HCT116 (cell line): ENCODE measurements at regions not wholly inside any gene's neighbourhood (a gene's known extent, or its start where the extent isn't known, plus 50 kb on each side); places are given as distances from the start of the nearest gene placed in this dataset.

ENCODE experiments used
- ATAC-seq: fragments of 200-7000 bp; cut with Tn5 transposase; 2 replicates; pipeline ENCODE4 v1.9.1; 2020; ENCODE audit warnings: mild to moderate bottlenecking, moderate library complexity
- BruUV-seq: library from RNA; stranded (reverse); fragments of 400-500 nt; replicated peaks from 2 replicates; lab custom pipeline; 2021; lab: Mats Ljungman, UMichigan
- CTCF ChIA-PET: fragments of 300-600 bp; sonication (Branson Sonifier 250); formaldehyde crosslinking; loops from one replicate; lab custom pipeline; 2021; ENCODE audit warnings: antibody characterized with exemption; lab: Charles Lee
- POLR2A ChIA-PET: fragments of 300-600, 350-600 bp; sonication (Branson Sonifier 250); formaldehyde crosslinking; loops from one replicate; lab custom pipeline; 2021; ENCODE audit warnings: antibody characterized with exemption; lab: Charles Lee
- RAD21 ChIA-PET, 2 experiments: fragments of 300-600 bp; sonication (Branson Sonifier 250); formaldehyde crosslinking; loops; one replicate each; lab custom pipeline; 2023; ENCODE audit warnings: low total read pairs in 2 of 2; ENCODE audit not compliant: uncharacterized antibody in 2 of 2, unreplicated experiment in 2 of 2, low non-redundant PET in 1 of 2; lab: Charles Lee
- DNase-seq: peaks from one replicate; pipeline ENCODE4 v3.0.0-alpha.2; 2010; ENCODE audit warnings: low read depth, low spot score
- H2AFZ ChIP-seq: fragments of 200-600 bp; shearing (Covaris generic), sonication (generic); 2 replicates; pipeline ENCODE4 v1.6.1; 2017; ENCODE audit warnings: low read depth, mixed run types, mixed read lengths, antibody characterized with exemption, low read length; ENCODE audit not compliant: poor library complexity, severe bottlenecking
- H3K27ac ChIP-seq: 2 replicates; pipeline ENCODE4 v1.5.1; 2012; ENCODE audit warnings: low read depth, low read length
- H3K27me3 ChIP-seq: fragments of 200-600 bp; sonication (generic); 2 replicates; pipeline ENCODE4 v1.6.1; 2016; ENCODE audit warnings: mixed run types, low read length, mixed read lengths; ENCODE audit not compliant: insufficient read depth
- H3K36me3 ChIP-seq, 2 experiments: fragments of 200-500 bp in 1 of 2; fragments of 200-600 bp in 1 of 2; sonication (Bioruptor generic) in 1 of 2; sonication (generic) in 1 of 2; 2 replicates each; pipeline versions ENCODE4 v1.5.1 to v1.6.1; 2014 to 2016; ENCODE audit warnings: low read length in 2 of 2, inconsistent platforms in 1 of 2, mixed read lengths in 1 of 2, mixed run types in 1 of 2; ENCODE audit not compliant: insufficient read depth in 2 of 2, control insufficient read depth in 1 of 2
- H3K4me1 ChIP-seq, 2 experiments: fragments of 200-600 bp in 1 of 2; sonication (generic) in 1 of 2; 2 replicates each; pipeline versions ENCODE4 v1.5.1 to v1.6.1; 2012 to 2017; ENCODE audit warnings: low read length in 2 of 2, inconsistent platforms in 1 of 2, mild to moderate bottlenecking in 1 of 2, mixed read lengths in 1 of 2, mixed run types in 1 of 2, moderate library complexity in 1 of 2; ENCODE audit not compliant: insufficient read depth in 2 of 2, control insufficient read depth in 1 of 2
- H3K4me2 ChIP-seq: fragments of 200-600 bp; sonication (generic); 2 replicates; pipeline ENCODE4 v1.6.1; 2017; ENCODE audit warnings: mixed run types, low read length, mixed read lengths
- H3K4me3 ChIP-seq, 2 experiments: fragments of 200-600 bp in 1 of 2; sonication (generic) in 1 of 2; replicated peaks in 1 of 2; 2 replicates each; pipeline ENCODE4 v1.5.1; 2011 to 2016; ENCODE audit warnings: low read length in 2 of 2, control low read depth in 1 of 2, low read depth in 1 of 2, mild to moderate bottlenecking in 1 of 2, mixed read lengths in 1 of 2, mixed run types in 1 of 2
- H3K79me2 ChIP-seq: fragments of 200-600 bp; sonication (generic); 2 replicates; pipeline ENCODE4 v1.6.1; 2017; ENCODE audit warnings: mild to moderate bottlenecking, mixed run types, low read length, moderate library complexity, mixed read lengths; ENCODE audit not compliant: insufficient read depth
- H3K9ac ChIP-seq: fragments of 200-600 bp; sonication (generic); 2 replicates; pipeline ENCODE4 v1.6.1; 2016; ENCODE audit warnings: low read length, mixed read lengths
- H3K9me2 ChIP-seq: fragments of 200-600 bp; sonication (generic), shearing (Covaris generic); 2 replicates; pipeline ENCODE4 v1.6.1; 2017; ENCODE audit warnings: mixed run types, mild to moderate bottlenecking, moderate library complexity; ENCODE audit not compliant: insufficient read depth
- H3K9me3 ChIP-seq, 2 experiments: fragments of 200-500 bp in 1 of 2; fragments of 200-600 bp in 1 of 2; sonication (Bioruptor generic) in 1 of 2; sonication (generic) in 1 of 2; 2 replicates each; pipeline ENCODE4 v1.6.1; 2014 to 2017; ENCODE audit warnings: low read length in 2 of 2, mixed read lengths in 2 of 2, inconsistent platforms in 1 of 2, low read depth in 1 of 2, mild to moderate bottlenecking in 1 of 2, mixed run types in 1 of 2, moderate library complexity in 1 of 2; ENCODE audit not compliant: control insufficient read depth in 1 of 2, insufficient read depth in 1 of 2
- H4K20me1 ChIP-seq: fragments of 200-600 bp; sonication (generic), shearing (Covaris generic); 2 replicates; pipeline ENCODE4 v1.6.1; 2017; ENCODE audit warnings: mixed run types, mild to moderate bottlenecking, moderate library complexity; ENCODE audit not compliant: insufficient read depth
- CBX3 ChIP-seq: IDR thresholded peaks from 2 replicates; pipeline ENCODE4 v1.6.1; 2012; ENCODE audit warnings: low read depth
- CEBPB ChIP-seq: IDR thresholded peaks from 2 replicates; pipeline ENCODE4 v1.6.1; 2012; ENCODE audit warnings: low read depth
- EGR1 ChIP-seq: IDR thresholded peaks from 2 replicates; pipeline ENCODE4 v1.6.1; 2012; ENCODE audit warnings: low read depth
- ELF1 ChIP-seq: IDR thresholded peaks from 2 replicates; pipeline ENCODE4 v1.6.1; 2012; ENCODE audit warnings: low read depth, borderline replicate concordance
- EZH2 ChIP-seq: fragments of 200-600 bp; sonication (generic); IDR thresholded peaks from 2 replicates; pipeline ENCODE4 v1.6.1; 2017; ENCODE audit warnings: antibody characterized with exemption, mixed run types
- FOSL1 ChIP-seq: IDR thresholded peaks from 2 replicates; pipeline ENCODE4 v1.6.1; 2012; ENCODE audit warnings: low read depth
- POLR2A ChIP-seq: IDR thresholded peaks from 2 replicates; pipeline ENCODE4 v1.7.0; 2011; ENCODE audit warnings: borderline replicate concordance; ENCODE audit not compliant: insufficient read depth, insufficient read length; ENCODE audit errors: extremely low read depth
- POLR2AphosphoS5 ChIP-seq: IDR thresholded peaks from 2 replicates; pipeline ENCODE4 v1.6.1; 2011; ENCODE audit warnings: mild to moderate bottlenecking, low read depth, low read length, moderate library complexity
- SIN3A ChIP-seq: IDR thresholded peaks from 2 replicates; pipeline ENCODE4 v1.6.1; 2012; ENCODE audit warnings: low read depth
- SP1 ChIP-seq: IDR thresholded peaks from 2 replicates; pipeline ENCODE4 v1.6.1; 2012; ENCODE audit warnings: low read depth
- SRF ChIP-seq: IDR thresholded peaks from 2 replicates; pipeline ENCODE4 v1.6.1; 2012; ENCODE audit warnings: low read depth
- YY1 ChIP-seq: IDR thresholded peaks from 2 replicates; pipeline ENCODE4 v1.6.1; 2011; ENCODE audit warnings: low read length, low read depth, moderate library complexity, mild to moderate bottlenecking; ENCODE audit not compliant: insufficient replicate concordance; ENCODE audit errors: extremely low read depth
- ZFX ChIP-seq: fragments of 450-650 bp; IDR thresholded peaks from 2 replicates; pipeline ENCODE4 v1.6.1; 2017
- ZNF274 ChIP-seq: fragments of 200-500 bp; sonication (Bioruptor generic); IDR thresholded peaks from 2 replicates; pipeline ENCODE4 v1.6.1; 2014; ENCODE audit warnings: mild to moderate bottlenecking, low read depth, low read length, inconsistent platforms
- intact Hi-C: fragments of 100-400 bp; cut with micrococcal nuclease; formaldehyde crosslinking; loops from 2 replicates; pipeline ENCODE4 v1.10.0; 2022
- TF ChIP-seq, protein P1 (sequence below): IDR thresholded peaks from 2 replicates; pipeline ENCODE4 v1.6.1; 2011; ENCODE audit warnings: mild to moderate bottlenecking, low read length, moderate library complexity; ENCODE audit not compliant: insufficient replicate concordance; ENCODE audit errors: extremely low read depth
- TF ChIP-seq, protein P2 (sequence below): IDR thresholded peaks from 2 replicates; pipeline ENCODE4 v1.6.1; 2012; ENCODE audit warnings: low read depth
- TF ChIP-seq, protein P3 (sequence below): IDR thresholded peaks from 2 replicates; pipeline ENCODE4 v1.6.1; 2012
- TF ChIP-seq, protein P4 (sequence below): IDR thresholded peaks from 2 replicates; pipeline ENCODE4 v1.6.1; 2012
- TF ChIP-seq, protein P5 (sequence below), 3 experiments: fragments of 200-600 bp in 1 of 3; sonication (generic) in 1 of 3; IDR thresholded peaks in 2 of 3; conservative IDR thresholded peaks in 1 of 3; 2 replicates each; pipeline ENCODE4 v1.5.1; 2012 to 2017; ENCODE audit warnings: low read depth in 2 of 3, low read length in 2 of 3, antibody characterized with exemption in 1 of 3, borderline replicate concordance in 1 of 3, control low read depth in 1 of 3, mild to moderate bottlenecking in 1 of 3, mixed read lengths in 1 of 3, mixed run types in 1 of 3, moderate library complexity in 1 of 3; ENCODE audit not compliant: insufficient read depth in 1 of 3

DNA sequence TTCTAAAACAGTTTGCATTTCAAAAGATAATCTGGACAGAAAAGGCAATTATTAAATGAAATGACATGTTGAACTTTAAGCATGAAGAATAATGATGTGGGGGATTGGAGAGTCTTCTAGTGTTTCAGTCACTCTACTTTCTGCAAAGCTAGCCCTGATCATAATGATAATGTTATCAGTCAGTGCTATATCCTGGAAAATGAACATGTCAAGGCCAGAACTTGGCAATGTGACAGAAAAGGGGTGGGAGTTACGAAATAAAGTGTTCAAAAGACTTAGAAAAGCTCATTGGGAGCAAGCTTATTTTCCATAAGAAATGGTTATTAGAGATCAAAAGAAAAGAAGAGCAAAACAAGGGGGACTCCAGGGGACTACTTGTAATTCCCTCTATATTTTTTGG lies 288.5 kb upstream of the SLC8A1 start:
- DNase-seq (no peak), ATAC-seq (no peak)
- no TSS peak for BruUV-seq
- Histone ChIP-seq H4K20me1 (no peaks in the 10 kb centered on the region), H3K9me2 (no peaks in the 10 kb centered on the region), H3K4me3 (no peak overlapping the region), H3K27me3 (no peaks in the 10 kb centered on the region), H3K9me3 (no peaks in the 10 kb centered on the region), H3K4me1 (no peaks in the 10 kb centered on the region), H3K36me3 (no peaks in the 10 kb centered on the region), H3K27ac (no peak overlapping the region), H3K79me2 (no peaks in the 10 kb centered on the region), H3K4me2 (no peak overlapping the region), H2AFZ (no peak overlapping the region), H3K9ac (no peak overlapping the region)
- ChIA-PET CTCF (no interaction called here), RAD21 (no interaction called here), POLR2A (no interaction called here)
- no peak for TF ChIP-seq SRF
- no peak for TF ChIP-seq SP1
- no peak for TF ChIP-seq EGR1
- no peak for TF ChIP-seq POLR2AphosphoS5
- TF ChIP-seq, protein P1, sequence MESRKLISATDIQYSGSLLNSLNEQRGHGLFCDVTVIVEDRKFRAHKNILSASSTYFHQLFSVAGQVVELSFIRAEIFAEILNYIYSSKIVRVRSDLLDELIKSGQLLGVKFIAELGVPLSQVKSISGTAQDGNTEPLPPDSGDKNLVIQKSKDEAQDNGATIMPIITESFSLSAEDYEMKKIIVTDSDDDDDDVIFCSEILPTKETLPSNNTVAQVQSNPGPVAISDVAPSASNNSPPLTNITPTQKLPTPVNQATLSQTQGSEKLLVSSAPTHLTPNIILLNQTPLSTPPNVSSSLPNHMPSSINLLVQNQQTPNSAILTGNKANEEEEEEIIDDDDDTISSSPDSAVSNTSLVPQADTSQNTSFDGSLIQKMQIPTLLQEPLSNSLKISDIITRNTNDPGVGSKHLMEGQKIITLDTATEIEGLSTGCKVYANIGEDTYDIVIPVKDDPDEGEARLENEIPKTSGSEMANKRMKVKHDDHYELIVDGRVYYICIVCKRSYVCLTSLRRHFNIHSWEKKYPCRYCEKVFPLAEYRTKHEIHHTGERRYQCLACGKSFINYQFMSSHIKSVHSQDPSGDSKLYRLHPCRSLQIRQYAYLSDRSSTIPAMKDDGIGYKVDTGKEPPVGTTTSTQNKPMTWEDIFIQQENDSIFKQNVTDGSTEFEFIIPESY = no peak
- TF ChIP-seq, protein P2, sequence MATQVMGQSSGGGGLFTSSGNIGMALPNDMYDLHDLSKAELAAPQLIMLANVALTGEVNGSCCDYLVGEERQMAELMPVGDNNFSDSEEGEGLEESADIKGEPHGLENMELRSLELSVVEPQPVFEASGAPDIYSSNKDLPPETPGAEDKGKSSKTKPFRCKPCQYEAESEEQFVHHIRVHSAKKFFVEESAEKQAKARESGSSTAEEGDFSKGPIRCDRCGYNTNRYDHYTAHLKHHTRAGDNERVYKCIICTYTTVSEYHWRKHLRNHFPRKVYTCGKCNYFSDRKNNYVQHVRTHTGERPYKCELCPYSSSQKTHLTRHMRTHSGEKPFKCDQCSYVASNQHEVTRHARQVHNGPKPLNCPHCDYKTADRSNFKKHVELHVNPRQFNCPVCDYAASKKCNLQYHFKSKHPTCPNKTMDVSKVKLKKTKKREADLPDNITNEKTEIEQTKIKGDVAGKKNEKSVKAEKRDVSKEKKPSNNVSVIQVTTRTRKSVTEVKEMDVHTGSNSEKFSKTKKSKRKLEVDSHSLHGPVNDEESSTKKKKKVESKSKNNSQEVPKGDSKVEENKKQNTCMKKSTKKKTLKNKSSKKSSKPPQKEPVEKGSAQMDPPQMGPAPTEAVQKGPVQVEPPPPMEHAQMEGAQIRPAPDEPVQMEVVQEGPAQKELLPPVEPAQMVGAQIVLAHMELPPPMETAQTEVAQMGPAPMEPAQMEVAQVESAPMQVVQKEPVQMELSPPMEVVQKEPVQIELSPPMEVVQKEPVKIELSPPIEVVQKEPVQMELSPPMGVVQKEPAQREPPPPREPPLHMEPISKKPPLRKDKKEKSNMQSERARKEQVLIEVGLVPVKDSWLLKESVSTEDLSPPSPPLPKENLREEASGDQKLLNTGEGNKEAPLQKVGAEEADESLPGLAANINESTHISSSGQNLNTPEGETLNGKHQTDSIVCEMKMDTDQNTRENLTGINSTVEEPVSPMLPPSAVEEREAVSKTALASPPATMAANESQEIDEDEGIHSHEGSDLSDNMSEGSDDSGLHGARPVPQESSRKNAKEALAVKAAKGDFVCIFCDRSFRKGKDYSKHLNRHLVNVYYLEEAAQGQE = no peak
- no peak for TF ChIP-seq ZNF274
- no peak for TF ChIP-seq CEBPB
- TF ChIP-seq EZH2 = no peak
- no peak for TF ChIP-seq ELF1
- TF ChIP-seq FOSL1 = no peak
- TF ChIP-seq YY1 = no peak
- TF ChIP-seq ZFX = no peak
- TF ChIP-seq, protein P3, sequence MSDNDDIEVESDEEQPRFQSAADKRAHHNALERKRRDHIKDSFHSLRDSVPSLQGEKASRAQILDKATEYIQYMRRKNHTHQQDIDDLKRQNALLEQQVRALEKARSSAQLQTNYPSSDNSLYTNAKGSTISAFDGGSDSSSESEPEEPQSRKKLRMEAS = no peak
- no peak for TF ChIP-seq POLR2A
- no peak for TF ChIP-seq CBX3
- TF ChIP-seq SIN3A = no peak
- TF ChIP-seq, protein P4, sequence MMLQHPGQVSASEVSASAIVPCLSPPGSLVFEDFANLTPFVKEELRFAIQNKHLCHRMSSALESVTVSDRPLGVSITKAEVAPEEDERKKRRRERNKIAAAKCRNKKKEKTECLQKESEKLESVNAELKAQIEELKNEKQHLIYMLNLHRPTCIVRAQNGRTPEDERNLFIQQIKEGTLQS = no peak
- TF ChIP-seq, protein P5, sequence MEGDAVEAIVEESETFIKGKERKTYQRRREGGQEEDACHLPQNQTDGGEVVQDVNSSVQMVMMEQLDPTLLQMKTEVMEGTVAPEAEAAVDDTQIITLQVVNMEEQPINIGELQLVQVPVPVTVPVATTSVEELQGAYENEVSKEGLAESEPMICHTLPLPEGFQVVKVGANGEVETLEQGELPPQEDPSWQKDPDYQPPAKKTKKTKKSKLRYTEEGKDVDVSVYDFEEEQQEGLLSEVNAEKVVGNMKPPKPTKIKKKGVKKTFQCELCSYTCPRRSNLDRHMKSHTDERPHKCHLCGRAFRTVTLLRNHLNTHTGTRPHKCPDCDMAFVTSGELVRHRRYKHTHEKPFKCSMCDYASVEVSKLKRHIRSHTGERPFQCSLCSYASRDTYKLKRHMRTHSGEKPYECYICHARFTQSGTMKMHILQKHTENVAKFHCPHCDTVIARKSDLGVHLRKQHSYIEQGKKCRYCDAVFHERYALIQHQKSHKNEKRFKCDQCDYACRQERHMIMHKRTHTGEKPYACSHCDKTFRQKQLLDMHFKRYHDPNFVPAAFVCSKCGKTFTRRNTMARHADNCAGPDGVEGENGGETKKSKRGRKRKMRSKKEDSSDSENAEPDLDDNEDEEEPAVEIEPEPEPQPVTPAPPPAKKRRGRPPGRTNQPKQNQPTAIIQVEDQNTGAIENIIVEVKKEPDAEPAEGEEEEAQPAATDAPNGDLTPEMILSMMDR (IDR thresholded peaks at IDR 0.05 in 2 of 3, conservative IDR thresholded peaks at IDR 0.05 in 1 of 3; ENCODE audit: borderline replicate concordance in 1 of 3, insufficient read depth in 1 of 3, low read depth in 2 of 3, low read length in 2 of 3) = no peak
- intact Hi-C loops = no loop called here
